NCI-H345 treated with DMSO at 0.1 percent for 48 hours (cell line): ENCODE measurements at regions not wholly inside any gene's neighbourhood (a gene's known extent, or its start where the extent isn't known, plus 50 kb on each side); places are given as distances from the start of the nearest gene placed in this dataset.
A peak's percentile ranks its signal among the peaks of the same experiment; 100 is the strongest.
"Not testable (repeated sequence)": the region's sequence is repeated elsewhere in the genome, so short reads cannot be mapped to it uniquely, and the experiment has no call there.

Experiments used
- DNase-seq: peaks from one replicate; lab custom pipeline; 2025; ENCODE audit not compliant: unreplicated experiment; lab: John Stamatoyannopoulos, UW

- DNase-seq, result no peak
These were observed 1755.3 kb upstream of the SPRY2 start for GRCh38 chr13:82096256-82096655.

- no peak for DNase-seq
These were observed 1751.4 kb upstream of the SPRY2 start for GRCh38 chr13:82092312-82092711.

GRCh38 chr13:82088781-82089180, 1747.9 kb upstream of the SPRY2 start:
- DNase-seq, result no peak

- DNase-seq, result peak; percentile 25
These were observed 1735.6 kb upstream of the SPRY2 start for GRCh38 chr13:82076496-82076895.

- DNase-seq, result no peak
These were observed 1729.5 kb upstream of the SPRY2 start for GRCh38 chr13:82070416-82070815.

GRCh38 chr13:82062772-82063171, 1721.8 kb upstream of the SPRY2 start:
- DNase-seq, result no peak

- DNase-seq, result no peak
These were observed 1717.4 kb upstream of the SPRY2 start for GRCh38 chr13:82058364-82058763.

- not testable (repeated sequence) for DNase-seq
These were observed 1704.4 kb upstream of the SPRY2 start for GRCh38 chr13:82045316-82045715.

GRCh38 chr13:82036602-82037001, 1695.7 kb upstream of the SPRY2 start:
- no peak for DNase-seq

- no peak for DNase-seq
These were observed 1670.4 kb upstream of the SPRY2 start for GRCh38 chr13:82011355-82011754.

GRCh38 chr13:82010780-82011179, 1669.9 kb upstream of the SPRY2 start:
- DNase-seq, result no peak

GRCh38 chr13:82002710-82003109, 1661.8 kb upstream of the SPRY2 start:
- no peak for DNase-seq

GRCh38 chr13:81995316-81995715, 1654.4 kb upstream of the SPRY2 start:
- DNase-seq, result no peak

- DNase-seq, result no peak
These were observed 1649.7 kb upstream of the SPRY2 start for GRCh38 chr13:81990652-81991051.

GRCh38 chr13:81988567-81988966, 1647.6 kb upstream of the SPRY2 start:
- DNase-seq, result no peak

- no peak for DNase-seq
These were observed 1646.9 kb upstream of the SPRY2 start for GRCh38 chr13:81987677-81988357.

- DNase-seq, result no peak
These were observed 1646.2 kb upstream of the SPRY2 start for GRCh38 chr13:81987159-81987558.

- DNase-seq, result no peak
These were observed 1645.4 kb upstream of the SPRY2 start for GRCh38 chr13:81986308-81986707.

GRCh38 chr13:81957121-81957520, 1616.2 kb upstream of the SPRY2 start:
- DNase-seq, result no peak

- peak; percentile 18 for DNase-seq
These were observed 1589.1 kb upstream of the SPRY2 start for GRCh38 chr13:81929988-81930387.

GRCh38 chr13:81927347-81927746, 1586.4 kb upstream of the SPRY2 start:
- DNase-seq, result no peak

GRCh38 chr13:81917810-81918209, 1576.9 kb upstream of the SPRY2 start:
- DNase-seq, result no peak

- no peak for DNase-seq
These were observed 1575.5 kb upstream of the SPRY2 start for GRCh38 chr13:81916461-81916860.
